Peyer's patch (tissue), 4 donors: ENCODE measurements at regions not wholly inside any gene's neighbourhood (a gene's known extent, or its start where the extent isn't known, plus 50 kb on each side); places are given as distances from the start of the nearest gene placed in this dataset.

Experiments used
- DNase-seq, 3 donors: peaks; one replicate each; pipeline ENCODE4 v3.0.0-alpha.2; 2017 to 2019
- H3K27ac ChIP-seq, 4 donors: fragments of 200-600 bp; sonication (generic); one replicate each; pipeline ENCODE4 v1.5.1; 2016 to 2019
- H3K27me3 ChIP-seq, 2 donors: fragments of 200-600 bp; sonication (generic); one replicate each; pipeline ENCODE4 v1.5.1; 2019
- H3K36me3 ChIP-seq, 3 donors: fragments of 200-600 bp; sonication (generic); one replicate each; pipeline ENCODE4 v1.5.1; 2016 to 2019
- H3K4me1 ChIP-seq, 4 donors: fragments of 200-600 bp; sonication (generic); one replicate each; pipeline ENCODE4 v1.5.1; 2016 to 2019
- H3K4me3 ChIP-seq, 4 donors: fragments of 200-600 bp; sonication (generic); 1 replicate in 3 of 4; 2 replicates in 1 of 4; pipeline ENCODE4 v1.5.1; 2016 to 2019; ENCODE audit warnings: mild to moderate bottlenecking in 1 of 4
- H3K9me3 ChIP-seq, 4 donors: fragments of 200-600 bp; sonication (generic); one replicate each; pipeline ENCODE4 v1.5.1; 2016 to 2019; ENCODE audit warnings: mild to moderate bottlenecking in 1 of 4
- CTCF ChIP-seq, 6 experiments: fragments of 450-650 bp in 4 of 6; fragments of 200-600 bp in 2 of 6; sonication (generic) in 1 of 6; IDR thresholded peaks; one replicate each; pipeline ENCODE4 v1.5.1; 2017 to 2019; ENCODE audit warnings: antibody characterized with exemption in 6 of 6, mild to moderate bottlenecking in 3 of 6, moderate library complexity in 1 of 6
- POLR2A ChIP-seq, 2 donors: fragments of 450-650 bp; IDR thresholded peaks; one replicate each; pipeline ENCODE4 v1.5.1; 2017; ENCODE audit warnings: antibody characterized with exemption in 2 of 2, mild to moderate bottlenecking in 2 of 2, moderate library complexity in 2 of 2

- Histone ChIP-seq H3K27ac (no peak overlapping the region), H3K4me3 (no peak overlapping the region), H3K36me3 (no peaks in the 10 kb centered on the region), H3K9me3 (no peaks in the 10 kb centered on the region), H3K27me3 (no peaks in the 10 kb centered on the region), H3K4me1 (peaks cover 0 to 26% (median 0%) of the 10 kb centered on the region in 4 donors)
- no peak for DNase-seq
- TF ChIP-seq POLR2A (IDR thresholded peaks at IDR 0.05) = no peak
- no peak for TF ChIP-seq CTCF (IDR thresholded peaks at IDR 0.05)
Measured at GRCh38 chr2:9760069-9760901, 83.0 kb upstream of the TAF1B start.

GRCh38 chr2:9760902-9761228 lies 82.4 kb upstream of the TAF1B start:
- TF ChIP-seq CTCF (IDR thresholded peaks at IDR 0.05) (no peak), POLR2A (IDR thresholded peaks at IDR 0.05) (no peak)
- H3K27ac ChIP-seq = no peak overlapping the region

GRCh38 chr2:9761577-9761976 lies 81.7 kb upstream of the TAF1B start:
- H3K4me1 ChIP-seq = peaks cover 0 to 33% (median 0%) of the 10 kb centered on the region in 4 donors
- no peaks in the 10 kb centered on the region for H3K36me3 ChIP-seq
- H3K9me3 ChIP-seq = no peaks in the 10 kb centered on the region
- no peaks in the 10 kb centered on the region for H3K27me3 ChIP-seq
- H3K27ac ChIP-seq = no peak overlapping the region
- TF ChIP-seq CTCF (IDR thresholded peaks at IDR 0.05) (no peak), POLR2A (IDR thresholded peaks at IDR 0.05) (no peak)
- H3K4me3 ChIP-seq = no peak overlapping the region
- no peak for DNase-seq

More at GRCh38 chr2:9760902-9761228, 82.4 kb upstream of the TAF1B start:
- H3K4me1 ChIP-seq = peaks cover 0 to 26% (median 0%) of the 10 kb centered on the region in 4 donors
- DNase-seq = no peak
- no peak overlapping the region for H3K4me3 ChIP-seq
- no peaks in the 10 kb centered on the region for H3K36me3 ChIP-seq
- H3K27me3 ChIP-seq = no peaks in the 10 kb centered on the region
- H3K9me3 ChIP-seq = no peaks in the 10 kb centered on the region

- no peak for DNase-seq
- H3K27me3 ChIP-seq = no peaks in the 10 kb centered on the region
- H3K27ac ChIP-seq = no peak overlapping the region
- H3K4me3 ChIP-seq = no peak overlapping the region
- H3K36me3 ChIP-seq = no peaks in the 10 kb centered on the region
- no peak for TF ChIP-seq CTCF (IDR thresholded peaks at IDR 0.05)
- no peak for TF ChIP-seq POLR2A (IDR thresholded peaks at IDR 0.05)
- no peaks in the 10 kb centered on the region for H3K9me3 ChIP-seq
- H3K4me1 ChIP-seq = peaks cover 0 to 31% (median 0%) of the 10 kb centered on the region in 4 donors
Measured at GRCh38 chr2:9762164-9762563, 81.1 kb upstream of the TAF1B start.

GRCh38 chr2:9762941-9763340 lies 80.3 kb upstream of the TAF1B start:
- peaks cover 0 to 29% (median 0%) of the 10 kb centered on the region in 4 donors for H3K4me1 ChIP-seq
- no peaks in the 10 kb centered on the region for H3K27me3 ChIP-seq
- no peak for DNase-seq
- no peak overlapping the region for H3K27ac ChIP-seq
- no peaks in the 10 kb centered on the region for H3K9me3 ChIP-seq
- no peak for TF ChIP-seq POLR2A (IDR thresholded peaks at IDR 0.05)
- TF ChIP-seq CTCF (IDR thresholded peaks at IDR 0.05) = no peak
- no peak overlapping the region for H3K4me3 ChIP-seq
- no peaks in the 10 kb centered on the region for H3K36me3 ChIP-seq
